DND-41 (cell line): ENCODE measurements at regions not wholly inside any gene's neighbourhood (a gene's known extent, or its start where the extent isn't known, plus 50 kb on each side); places are given as distances from the start of the nearest gene placed in this dataset.

ENCODE experiments used
- EZH2 ChIP-seq: IDR thresholded peaks from 3 replicates; pipeline ENCODE4 v1.6.1; 2012; ENCODE audit warnings: borderline replicate concordance, low read depth, mild to moderate bottlenecking, moderate library complexity, low read length, inconsistent platforms; ENCODE audit not compliant: severe bottlenecking
- TF ChIP-seq, protein P1 (sequence below): IDR thresholded peaks from 2 replicates; pipeline ENCODE4 v1.5.1; 2012; ENCODE audit warnings: borderline replicate concordance, low read length, moderate library complexity, mild to moderate bottlenecking; ENCODE audit not compliant: poor library complexity, severe bottlenecking; ENCODE audit errors: extremely low read depth

DNA sequence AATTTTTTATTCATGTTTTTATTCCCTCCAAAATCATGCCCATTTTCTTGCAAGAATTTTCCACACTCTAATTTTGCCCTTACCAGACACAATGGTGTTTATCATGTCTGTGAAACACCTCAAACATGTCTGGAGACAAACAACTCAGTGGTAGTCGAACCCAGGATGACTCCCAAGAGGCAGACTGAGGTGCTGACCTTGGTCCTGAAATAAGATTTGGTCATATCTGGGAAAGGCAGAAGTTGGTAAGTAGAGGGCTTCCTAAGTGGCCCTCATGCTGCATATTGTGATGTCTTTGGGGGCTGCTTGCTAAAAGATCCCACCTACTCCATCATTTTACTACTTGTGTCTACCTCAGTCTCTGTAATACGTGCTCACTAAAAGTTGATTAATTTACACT, 369.4 kb upstream of the ISX start:
- TF ChIP-seq, protein P1, sequence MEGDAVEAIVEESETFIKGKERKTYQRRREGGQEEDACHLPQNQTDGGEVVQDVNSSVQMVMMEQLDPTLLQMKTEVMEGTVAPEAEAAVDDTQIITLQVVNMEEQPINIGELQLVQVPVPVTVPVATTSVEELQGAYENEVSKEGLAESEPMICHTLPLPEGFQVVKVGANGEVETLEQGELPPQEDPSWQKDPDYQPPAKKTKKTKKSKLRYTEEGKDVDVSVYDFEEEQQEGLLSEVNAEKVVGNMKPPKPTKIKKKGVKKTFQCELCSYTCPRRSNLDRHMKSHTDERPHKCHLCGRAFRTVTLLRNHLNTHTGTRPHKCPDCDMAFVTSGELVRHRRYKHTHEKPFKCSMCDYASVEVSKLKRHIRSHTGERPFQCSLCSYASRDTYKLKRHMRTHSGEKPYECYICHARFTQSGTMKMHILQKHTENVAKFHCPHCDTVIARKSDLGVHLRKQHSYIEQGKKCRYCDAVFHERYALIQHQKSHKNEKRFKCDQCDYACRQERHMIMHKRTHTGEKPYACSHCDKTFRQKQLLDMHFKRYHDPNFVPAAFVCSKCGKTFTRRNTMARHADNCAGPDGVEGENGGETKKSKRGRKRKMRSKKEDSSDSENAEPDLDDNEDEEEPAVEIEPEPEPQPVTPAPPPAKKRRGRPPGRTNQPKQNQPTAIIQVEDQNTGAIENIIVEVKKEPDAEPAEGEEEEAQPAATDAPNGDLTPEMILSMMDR, result no peak
- no peak for TF ChIP-seq EZH2
